HCT116 (cell line): ENCODE measurements at regions not wholly inside any gene's neighbourhood (a gene's known extent, or its start where the extent isn't known, plus 50 kb on each side); places are given as distances from the start of the nearest gene placed in this dataset.

Source experiments
- ELF1 ChIP-seq: IDR thresholded peaks from 2 replicates; pipeline ENCODE4 v1.6.1; 2012; ENCODE audit warnings: low read depth, borderline replicate concordance
- EZH2 ChIP-seq: fragments of 200-600 bp; sonication (generic); IDR thresholded peaks from 2 replicates; pipeline ENCODE4 v1.6.1; 2017; ENCODE audit warnings: antibody characterized with exemption, mixed run types
- JUND ChIP-seq: IDR thresholded peaks from 2 replicates; pipeline ENCODE4 v1.6.1; 2012
- POLR2A ChIP-seq: IDR thresholded peaks from 2 replicates; pipeline ENCODE4 v1.7.0; 2011; ENCODE audit warnings: borderline replicate concordance; ENCODE audit not compliant: insufficient read depth, insufficient read length; ENCODE audit errors: extremely low read depth
- POLR2AphosphoS5 ChIP-seq: IDR thresholded peaks from 2 replicates; pipeline ENCODE4 v1.6.1; 2011; ENCODE audit warnings: mild to moderate bottlenecking, low read depth, low read length, moderate library complexity
- RAD21 ChIP-seq: IDR thresholded peaks from 2 replicates; pipeline ENCODE4 v1.6.1; 2012; ENCODE audit warnings: low read depth, mild to moderate bottlenecking
- SIN3A ChIP-seq: IDR thresholded peaks from 2 replicates; pipeline ENCODE4 v1.6.1; 2012; ENCODE audit warnings: low read depth
- YY1 ChIP-seq: IDR thresholded peaks from 2 replicates; pipeline ENCODE4 v1.6.1; 2011; ENCODE audit warnings: low read length, low read depth, moderate library complexity, mild to moderate bottlenecking; ENCODE audit not compliant: insufficient replicate concordance; ENCODE audit errors: extremely low read depth
- TF ChIP-seq, protein P1 (sequence below), 3 experiments: fragments of 200-600 bp in 1 of 3; sonication (generic) in 1 of 3; IDR thresholded peaks in 2 of 3; conservative IDR thresholded peaks in 1 of 3; 2 replicates each; pipeline ENCODE4 v1.5.1; 2012 to 2017; ENCODE audit warnings: low read depth in 2 of 3, low read length in 2 of 3, antibody characterized with exemption in 1 of 3, borderline replicate concordance in 1 of 3, control low read depth in 1 of 3, mild to moderate bottlenecking in 1 of 3, mixed read lengths in 1 of 3, mixed run types in 1 of 3, moderate library complexity in 1 of 3; ENCODE audit not compliant: insufficient read depth in 1 of 3
- TF ChIP-seq, protein P2 (sequence below): IDR thresholded peaks from 2 replicates; pipeline ENCODE4 v1.6.1; 2012

DNA sequence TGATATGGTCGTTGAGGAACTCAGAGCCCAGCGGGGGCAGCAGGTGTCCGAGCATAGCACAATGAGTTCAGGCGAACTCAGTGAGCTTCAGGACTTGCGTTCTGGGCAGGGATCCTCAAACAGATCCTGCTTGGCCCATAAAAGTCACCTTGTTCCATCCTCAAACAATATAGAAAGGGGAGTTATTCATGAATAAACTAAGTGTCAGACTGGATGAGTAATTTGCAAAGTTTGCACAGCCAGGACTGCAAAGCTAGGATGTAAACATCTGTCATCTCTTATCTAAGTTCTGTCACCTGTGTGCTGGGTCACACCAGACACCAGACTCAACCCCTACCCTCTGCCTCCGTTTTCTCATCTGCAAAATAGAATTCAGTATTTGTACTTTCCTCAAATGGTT is 58.0 kb upstream of the PFKP start:
- no peak for TF ChIP-seq ELF1
- TF ChIP-seq YY1 = no peak
- TF ChIP-seq, protein P1, sequence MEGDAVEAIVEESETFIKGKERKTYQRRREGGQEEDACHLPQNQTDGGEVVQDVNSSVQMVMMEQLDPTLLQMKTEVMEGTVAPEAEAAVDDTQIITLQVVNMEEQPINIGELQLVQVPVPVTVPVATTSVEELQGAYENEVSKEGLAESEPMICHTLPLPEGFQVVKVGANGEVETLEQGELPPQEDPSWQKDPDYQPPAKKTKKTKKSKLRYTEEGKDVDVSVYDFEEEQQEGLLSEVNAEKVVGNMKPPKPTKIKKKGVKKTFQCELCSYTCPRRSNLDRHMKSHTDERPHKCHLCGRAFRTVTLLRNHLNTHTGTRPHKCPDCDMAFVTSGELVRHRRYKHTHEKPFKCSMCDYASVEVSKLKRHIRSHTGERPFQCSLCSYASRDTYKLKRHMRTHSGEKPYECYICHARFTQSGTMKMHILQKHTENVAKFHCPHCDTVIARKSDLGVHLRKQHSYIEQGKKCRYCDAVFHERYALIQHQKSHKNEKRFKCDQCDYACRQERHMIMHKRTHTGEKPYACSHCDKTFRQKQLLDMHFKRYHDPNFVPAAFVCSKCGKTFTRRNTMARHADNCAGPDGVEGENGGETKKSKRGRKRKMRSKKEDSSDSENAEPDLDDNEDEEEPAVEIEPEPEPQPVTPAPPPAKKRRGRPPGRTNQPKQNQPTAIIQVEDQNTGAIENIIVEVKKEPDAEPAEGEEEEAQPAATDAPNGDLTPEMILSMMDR (IDR thresholded peaks at IDR 0.05 in 2 of 3, conservative IDR thresholded peaks at IDR 0.05 in 1 of 3; ENCODE audit: borderline replicate concordance in 1 of 3, insufficient read depth in 1 of 3, low read depth in 2 of 3, low read length in 2 of 3) = no peak
- TF ChIP-seq, protein P2, sequence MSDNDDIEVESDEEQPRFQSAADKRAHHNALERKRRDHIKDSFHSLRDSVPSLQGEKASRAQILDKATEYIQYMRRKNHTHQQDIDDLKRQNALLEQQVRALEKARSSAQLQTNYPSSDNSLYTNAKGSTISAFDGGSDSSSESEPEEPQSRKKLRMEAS = no peak
- TF ChIP-seq POLR2A = no peak
- no peak for TF ChIP-seq SIN3A
- no peak for TF ChIP-seq EZH2
- TF ChIP-seq POLR2AphosphoS5 = no peak
- TF ChIP-seq RAD21 = no peak
- TF ChIP-seq JUND = no peak
